Kidney tubule cell (primary cell): ENCODE measurements at regions not wholly inside any gene's neighbourhood (a gene's known extent, or its start where the extent isn't known, plus 50 kb on each side); places are given as distances from the start of the nearest gene placed in this dataset.
A peak's percentile ranks its signal among the peaks of the same experiment; 100 is the strongest.
"Not testable (repeated sequence)": the region's sequence is repeated elsewhere in the genome, so short reads cannot be mapped to it uniquely, and the experiment has no call there.

Source experiments
- DNase-seq: peaks from one replicate; pipeline ENCODE4 v3.0.0-alpha.2; 2018; ENCODE audit warnings: low spot score

DNA sequence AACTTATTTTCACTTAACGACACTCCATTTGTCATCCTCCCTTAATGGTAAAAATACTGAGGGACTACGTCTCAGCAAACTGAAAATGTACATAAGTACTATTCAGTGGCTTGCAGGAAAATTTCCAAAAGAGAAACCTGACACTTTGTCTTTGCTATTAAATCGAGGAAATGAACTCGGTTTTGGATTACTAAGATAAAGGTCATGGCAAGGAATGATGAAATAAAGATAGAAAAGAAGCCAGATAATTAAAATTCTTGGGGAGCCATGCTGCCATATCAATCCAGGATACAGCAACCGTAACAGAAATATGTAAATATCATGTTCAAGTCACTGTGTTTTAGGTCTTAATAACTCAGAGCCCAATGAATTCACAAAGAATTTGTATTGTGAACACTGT lies 647.8 kb downstream of the CDH9 start:
- DNase-seq, result no peak

DNA sequence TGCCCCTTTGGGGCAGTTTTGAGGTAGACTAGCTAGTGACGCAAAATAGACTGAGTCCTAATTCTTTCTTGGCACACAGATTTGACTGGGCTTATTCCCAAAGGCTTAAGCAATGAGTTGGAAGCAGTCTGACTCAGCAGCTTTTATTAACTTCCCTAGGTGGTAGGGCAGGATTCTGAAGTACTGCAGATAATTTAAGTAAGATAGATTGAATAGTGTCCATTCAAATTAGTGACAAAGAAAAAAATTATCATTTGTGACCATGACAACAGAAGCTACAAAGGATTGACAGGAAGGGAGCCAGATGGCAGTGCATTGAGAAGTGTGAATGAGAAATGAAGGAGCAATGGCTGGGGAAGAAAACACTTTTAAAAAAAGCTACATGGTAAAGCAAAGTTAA lies 649.4 kb downstream of the CDH9 start:
- no peak for DNase-seq

DNA sequence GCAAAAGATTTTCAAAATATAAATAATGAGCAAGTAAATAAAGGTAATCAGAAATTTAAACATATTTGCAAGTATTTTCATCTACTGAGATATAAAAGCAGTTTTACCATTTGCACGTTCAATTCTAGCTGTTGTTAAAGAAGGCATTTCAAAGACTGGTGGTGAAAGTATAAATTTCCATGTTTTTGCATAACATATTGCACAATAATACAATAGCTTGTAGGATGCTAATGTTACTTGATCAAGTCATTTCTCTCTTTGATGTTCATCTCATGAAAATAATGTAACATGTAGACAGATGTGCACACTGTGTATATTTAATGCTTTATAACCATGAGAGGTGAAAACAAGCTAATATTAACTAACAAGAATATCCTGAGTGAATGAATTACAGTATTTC lies 651.9 kb downstream of the CDH9 start:
- no peak for DNase-seq

DNA sequence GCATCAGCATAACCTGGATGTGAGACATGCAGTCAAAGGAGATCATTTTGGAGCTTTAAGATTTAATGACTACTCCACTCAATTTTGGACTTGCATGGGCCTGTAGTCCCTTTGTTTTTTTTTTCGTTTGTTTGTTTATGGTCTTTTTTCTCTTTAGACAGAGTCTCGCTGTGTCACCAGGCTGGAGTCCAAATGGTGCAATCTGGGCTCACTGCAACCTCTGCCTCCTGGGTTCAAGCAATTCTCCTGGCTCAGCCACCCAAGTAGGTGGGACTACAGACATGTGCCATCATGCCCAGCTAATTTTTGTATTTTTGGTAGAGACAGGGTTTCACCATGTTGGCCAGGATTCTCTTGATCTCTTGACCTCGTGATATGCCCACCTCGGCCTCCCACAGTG lies 673.8 kb downstream of the CDH9 start:
- DNase-seq, result not testable (repeated sequence)

DNA sequence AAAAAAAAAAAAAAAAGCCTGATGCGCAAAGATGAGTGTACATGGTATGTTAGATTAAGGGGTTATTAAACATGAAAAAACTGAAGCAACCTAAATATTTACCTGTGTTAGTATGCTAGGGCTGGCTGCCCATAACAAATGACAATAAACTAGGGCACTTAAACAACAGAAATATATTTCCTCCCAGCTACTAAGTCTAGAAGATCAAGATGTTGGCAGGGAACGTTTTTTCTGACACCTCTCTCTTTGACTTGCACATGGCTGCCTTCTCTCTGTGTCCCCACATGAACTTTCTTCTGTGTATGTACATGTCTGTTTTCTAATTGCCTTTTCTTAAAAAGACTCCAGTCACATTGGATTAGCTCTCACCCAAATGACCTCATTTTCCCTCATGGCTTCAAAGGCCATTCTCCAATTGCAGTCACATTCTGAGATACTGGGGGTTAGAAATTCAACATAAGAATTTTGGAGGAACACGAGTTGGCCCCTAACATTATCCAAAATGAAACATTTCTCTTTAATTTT lies 694.5 kb downstream of the CDH9 start:
- no peak for DNase-seq

DNA sequence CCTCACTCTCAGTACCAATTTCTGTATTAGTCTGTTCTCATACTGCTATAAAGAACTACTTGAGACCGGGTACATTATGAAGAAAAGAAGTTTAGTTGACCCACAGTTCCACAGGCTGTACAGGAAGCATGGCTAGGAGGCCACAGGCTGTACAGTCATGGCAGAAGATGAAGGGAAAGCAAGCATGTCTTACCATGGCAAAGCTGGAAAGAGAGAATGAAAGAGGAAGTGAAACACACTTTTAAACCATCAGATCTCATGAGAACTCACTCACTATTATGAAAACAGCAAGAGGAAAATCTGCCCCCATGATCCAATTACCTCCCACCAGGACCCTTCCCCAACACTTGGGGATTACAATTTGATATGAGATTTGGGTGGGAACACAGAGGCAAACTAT lies 698.8 kb downstream of the CDH9 start:
- no peak for DNase-seq

DNA sequence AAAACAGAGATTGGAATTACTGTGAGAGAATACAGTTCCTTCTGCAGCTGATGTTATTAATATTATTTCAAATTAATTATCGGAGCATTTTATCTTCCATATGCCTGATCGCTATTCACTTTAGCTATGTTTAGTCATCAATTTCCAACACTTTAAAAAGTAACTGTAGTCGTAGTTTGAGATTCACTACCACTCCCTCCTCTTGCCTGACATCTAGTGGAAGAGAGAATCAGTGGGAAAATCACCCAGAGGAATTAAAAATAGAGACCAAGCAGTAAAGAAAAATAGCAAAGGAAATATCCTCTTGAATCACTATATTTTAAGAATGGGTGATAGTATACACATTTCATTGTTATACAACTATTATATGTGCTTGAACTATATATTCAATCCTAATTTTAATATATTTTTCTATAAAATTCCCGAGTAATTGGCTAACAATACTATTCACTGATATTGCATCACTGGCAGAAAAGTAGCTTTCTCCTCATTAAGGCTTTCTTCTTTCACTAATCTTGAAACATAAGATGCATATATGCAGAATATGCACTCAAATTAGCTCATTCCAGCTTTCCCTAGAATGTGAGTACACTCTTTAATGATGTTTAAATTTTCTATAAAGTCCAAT lies 708.7 kb downstream of the CDH9 start:
- DNase-seq, result peak; percentile 3

DNA sequence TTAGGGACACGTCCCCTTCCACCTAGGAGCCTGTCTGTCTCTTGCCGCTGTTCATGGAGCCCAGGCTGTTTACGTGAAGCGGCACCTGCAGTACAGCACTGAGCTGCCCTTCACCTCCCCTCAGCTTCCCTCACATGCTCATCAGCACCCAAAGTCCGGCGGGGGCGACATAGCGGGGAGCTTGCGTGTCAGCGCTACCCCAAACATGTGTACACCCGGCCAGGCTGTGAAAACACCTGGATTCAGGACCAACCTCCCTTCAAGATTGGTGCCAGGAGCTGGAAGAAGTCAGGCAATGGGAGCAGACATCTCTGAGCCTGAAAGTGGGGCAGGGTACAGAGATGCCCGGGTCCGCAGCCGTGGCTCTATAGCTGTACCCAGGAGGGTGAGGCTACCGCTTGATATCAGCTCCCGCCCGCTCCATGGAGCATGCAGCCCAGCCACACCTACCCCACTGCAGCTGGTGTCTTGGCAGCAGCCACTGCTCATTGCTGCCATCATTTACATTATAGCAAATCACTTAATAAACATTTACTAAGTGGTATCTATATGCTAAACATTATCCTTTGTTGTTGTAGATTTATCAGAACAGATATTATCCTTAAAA lies 712.1 kb downstream of the CDH9 start:
- DNase-seq, result no peak

DNA sequence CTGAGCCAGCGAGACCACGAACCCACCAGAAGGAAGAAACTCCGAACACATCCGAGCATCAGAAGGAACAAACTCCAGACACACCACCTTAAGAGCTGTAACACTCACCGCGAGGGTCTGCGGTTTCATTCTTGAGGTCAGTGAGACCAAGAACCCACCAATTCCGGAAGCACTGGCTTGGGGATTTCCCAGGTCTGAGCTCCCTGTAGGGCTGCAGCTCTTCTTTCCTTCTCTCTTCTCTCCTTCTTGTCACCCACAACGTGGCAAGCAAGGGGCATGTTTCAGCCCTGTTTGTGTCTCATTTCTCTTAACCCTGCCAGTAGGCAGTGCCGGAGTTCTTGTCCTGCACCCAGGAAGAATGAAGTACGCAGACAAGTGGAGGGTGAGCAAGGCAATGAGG lies 713.0 kb downstream of the CDH9 start:
- not testable (repeated sequence) for DNase-seq

DNA sequence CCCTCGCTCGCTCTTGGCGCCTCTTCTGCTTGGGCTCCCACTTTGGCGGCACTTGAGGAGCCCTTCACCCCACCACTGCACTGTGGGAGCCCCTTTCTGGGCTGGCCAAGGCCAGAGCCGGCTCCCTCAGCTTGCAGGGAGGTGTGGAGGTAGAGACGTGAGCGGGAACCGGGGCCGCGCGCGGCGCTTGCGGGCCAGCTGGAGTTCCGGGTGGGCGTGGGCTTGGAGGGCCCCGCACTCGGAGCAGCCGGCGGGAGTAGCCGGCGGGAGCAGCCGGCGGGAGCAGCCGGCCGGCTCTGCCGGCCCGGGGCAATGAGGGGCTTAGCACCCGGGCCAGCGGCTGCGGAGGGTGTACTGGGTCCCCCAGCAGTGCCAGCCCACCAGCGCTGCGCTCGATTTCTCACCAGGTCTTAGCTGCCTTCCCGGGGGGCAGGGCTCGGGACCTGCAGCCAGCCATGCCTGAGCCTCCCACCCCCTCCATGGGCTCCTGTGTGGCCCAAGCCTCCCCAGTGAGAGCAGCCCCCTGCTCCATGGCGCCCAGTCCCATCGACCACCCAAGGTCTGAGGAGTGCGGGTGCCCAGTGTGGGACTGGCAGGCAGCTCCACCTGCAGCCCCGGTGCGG lies 714.0 kb downstream of the CDH9 start:
- not testable (repeated sequence) for DNase-seq

DNA sequence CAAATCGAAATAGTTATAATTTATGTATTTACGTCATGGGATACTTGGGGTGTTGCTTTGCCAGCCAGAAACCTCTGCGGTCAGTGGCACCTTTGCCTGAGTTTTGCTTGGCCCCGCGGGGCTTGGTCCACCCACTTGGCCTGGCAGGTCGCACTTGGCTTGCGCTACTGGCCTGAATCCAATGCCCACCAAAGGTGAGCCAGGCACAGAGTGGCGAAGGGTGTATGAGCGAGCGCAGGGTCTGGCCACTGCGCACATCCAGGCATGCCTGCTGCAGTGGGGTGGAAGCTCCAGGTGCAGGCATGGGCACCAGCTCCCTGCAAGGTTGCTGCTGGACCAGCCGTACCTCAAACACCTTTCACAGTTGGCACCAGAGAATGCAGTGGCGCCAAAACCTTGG lies 714.6 kb downstream of the CDH9 start:
- no peak for DNase-seq

DNA sequence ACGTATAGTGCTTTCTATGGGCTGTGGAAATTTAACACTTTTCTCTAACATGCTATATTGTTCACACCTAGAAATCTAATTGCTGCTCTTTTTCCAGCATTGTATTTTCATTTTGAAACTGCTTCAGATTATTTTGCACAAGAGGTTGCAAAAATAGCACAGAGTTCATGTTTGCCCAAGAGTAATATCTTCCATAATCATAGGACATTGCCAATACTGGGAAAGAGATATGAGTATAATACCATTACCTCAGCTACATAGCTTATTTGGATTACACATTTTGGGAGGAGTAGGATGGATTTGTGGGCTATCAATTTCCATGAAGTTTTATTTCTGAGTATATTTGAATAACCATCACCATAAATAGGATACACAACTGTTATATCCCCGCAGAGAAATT lies 717.1 kb downstream of the CDH9 start:
- DNase-seq, result no peak

DNA sequence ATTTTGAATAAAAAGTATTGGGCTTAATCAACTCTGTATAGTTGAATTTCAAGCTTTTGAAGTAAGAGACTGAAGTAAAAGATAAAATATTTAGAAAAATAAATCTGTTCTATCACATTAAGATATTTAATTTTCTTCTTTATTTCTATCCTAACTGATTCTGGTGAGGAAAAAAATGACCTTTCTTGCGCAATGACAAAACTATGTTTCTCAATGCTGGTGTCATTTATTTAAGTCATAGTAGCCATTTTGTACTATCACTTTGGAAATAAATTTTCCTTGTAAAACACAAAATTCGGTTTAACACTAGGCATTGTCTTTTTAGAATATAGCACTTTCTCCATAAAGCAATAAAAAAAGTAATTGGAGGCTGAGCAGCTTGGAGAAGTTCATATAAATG lies 728.0 kb downstream of the CDH9 start:
- DNase-seq, result no peak

DNA sequence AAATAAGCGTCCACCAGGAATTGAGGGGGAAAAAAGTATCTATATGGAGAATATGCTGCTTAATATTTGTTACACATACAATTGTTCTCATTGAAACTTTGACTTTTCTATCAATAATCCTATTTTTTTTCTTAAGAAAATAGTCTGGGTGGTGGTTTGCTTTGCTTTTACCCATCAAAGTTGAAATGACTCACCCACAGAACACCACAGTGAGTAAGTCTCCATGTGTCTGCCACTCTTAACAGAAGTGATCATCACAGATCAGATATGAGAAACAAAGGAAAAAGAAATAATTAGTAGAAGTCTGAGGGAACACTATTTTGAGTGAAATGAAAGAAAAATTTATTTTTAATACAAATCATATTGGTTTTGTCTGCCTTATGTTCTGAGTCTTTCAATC lies 742.8 kb downstream of the CDH9 start:
- no peak for DNase-seq

DNA sequence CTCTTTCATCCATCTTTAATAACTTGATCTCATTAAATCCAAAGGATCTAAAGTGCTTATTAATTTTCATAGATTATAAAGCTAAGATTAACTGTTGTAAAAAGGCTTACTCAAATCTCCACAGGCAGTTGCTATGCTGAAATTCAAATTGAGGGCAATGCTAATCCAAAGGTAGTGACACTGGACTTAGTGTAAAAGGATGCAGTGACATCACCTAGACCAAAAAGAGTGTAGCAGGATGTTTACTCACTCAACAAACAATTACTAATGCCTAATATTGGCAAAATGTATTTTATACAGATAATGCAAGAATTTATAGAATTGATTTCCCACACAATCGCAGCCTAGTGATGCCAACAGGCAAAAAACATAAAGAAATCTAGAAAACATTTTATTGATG lies 756.2 kb downstream of the CDH9 start:
- DNase-seq, result no peak

DNA sequence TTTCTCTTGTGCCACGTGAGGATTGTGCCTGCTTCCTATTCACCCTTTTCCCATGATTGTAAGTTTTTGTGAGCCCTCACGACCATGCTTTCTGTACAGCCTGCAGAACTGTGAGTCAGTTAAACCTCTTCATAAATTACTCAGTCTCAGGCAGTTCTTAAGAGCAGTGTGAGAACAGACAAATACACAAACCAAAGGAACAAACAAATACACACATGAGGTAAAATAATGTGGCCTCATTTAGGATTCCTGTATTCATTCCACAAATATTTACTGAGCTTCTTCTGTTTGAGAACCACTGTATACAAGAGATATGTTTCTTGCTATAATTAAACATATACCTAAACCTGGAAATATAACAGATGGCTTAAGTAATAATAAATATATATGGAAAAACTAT lies 760.3 kb downstream of the CDH9 start:
- no peak for DNase-seq

DNA sequence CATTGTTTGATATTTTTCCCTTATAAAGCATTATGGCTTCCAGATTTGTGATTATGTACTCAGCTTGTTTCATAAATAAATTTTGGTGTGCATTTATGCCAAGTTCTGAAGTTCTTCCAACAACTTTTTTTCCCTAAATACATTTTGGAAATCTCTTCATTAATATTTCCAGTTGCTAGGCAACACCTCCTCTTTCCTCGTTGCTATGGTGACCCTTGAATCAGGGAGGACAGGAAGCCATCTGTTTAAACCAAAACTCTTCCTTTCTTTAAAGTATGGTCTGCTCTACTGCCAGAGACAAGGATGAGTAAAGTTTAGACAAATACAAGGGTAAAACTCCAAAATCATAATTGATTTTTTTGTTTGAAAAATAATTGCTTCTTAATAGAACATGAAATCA lies 779.3 kb downstream of the CDH9 start:
- no peak for DNase-seq

DNA sequence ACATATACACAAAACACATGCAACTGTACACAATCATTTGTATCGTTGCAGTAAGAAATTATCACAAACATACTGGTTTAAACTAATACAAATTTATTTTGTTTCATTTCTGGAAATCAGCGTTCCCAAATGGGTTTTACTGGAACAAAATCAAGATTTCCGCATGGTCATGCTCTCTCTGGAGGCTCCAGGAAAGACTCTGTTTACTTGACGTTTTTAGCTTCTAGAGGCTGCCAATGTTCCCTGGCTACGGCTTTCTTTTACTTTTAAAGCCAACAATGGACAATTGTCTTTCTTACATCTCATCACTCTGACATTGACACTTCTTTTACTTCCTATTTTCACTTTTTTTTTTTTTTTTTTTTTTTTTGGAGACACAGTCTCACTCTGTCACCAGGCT lies 793.1 kb downstream of the CDH9 start:
- DNase-seq, result no peak

DNA sequence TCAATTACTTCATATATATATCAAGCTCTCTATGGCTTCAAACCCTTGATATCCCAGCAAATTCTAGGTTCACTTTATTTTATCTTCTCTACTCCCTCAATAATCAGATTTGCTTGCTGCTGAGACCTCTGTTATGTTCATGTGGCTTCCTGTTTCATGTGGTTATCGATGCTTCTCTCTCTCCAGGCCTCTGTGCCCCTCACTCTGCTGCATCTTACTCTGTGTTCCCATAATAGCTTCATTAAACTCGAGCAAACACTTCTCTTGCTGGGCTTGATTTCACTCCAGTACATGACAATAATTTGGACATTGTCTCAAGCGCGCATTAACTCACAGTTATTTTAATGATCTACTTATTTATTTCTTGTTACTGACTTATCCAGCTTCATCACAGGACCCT lies 798.8 kb downstream of the CDH9 start:
- no peak for DNase-seq

DNA sequence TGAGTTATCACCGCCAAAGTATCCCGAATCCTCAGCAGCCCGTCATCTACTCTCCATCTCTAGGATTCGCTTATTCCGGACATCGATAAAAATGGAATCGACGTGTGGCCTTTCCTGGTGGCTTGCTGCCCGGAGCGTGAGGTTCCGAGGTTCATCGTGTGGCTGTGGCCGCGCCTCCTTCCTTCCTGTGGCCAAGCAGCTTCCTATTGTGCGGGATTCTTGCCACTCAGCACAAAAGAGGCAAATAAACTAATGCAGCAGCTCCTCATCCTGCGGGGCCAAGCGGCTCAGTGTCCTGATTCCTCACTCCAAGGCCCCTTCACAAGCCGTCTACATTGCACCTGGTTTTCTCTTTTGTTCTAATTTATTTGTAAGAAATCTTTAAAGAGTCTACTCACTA lies 800.9 kb downstream of the CDH9 start:
- DNase-seq, result no peak

DNA sequence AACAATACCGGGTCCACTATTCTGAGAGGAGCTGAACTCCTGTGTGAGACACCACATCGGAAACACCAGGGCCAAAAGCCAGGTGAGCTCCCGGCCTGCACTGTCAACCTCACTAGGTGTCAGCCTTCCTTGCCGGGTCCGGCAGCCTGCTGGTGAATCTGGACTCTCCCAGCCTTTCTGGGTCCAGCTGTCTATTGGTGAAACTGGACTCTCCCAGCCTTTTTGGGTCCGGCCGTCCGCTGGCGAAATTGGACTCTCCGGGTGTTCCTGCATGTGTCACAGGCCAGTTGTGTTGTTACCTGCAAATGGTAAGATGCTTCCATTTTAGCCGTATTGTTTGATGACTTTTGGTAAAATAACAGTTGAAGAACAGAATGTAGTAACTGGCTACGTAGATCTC lies 801.5 kb downstream of the CDH9 start:
- no peak for DNase-seq

DNA sequence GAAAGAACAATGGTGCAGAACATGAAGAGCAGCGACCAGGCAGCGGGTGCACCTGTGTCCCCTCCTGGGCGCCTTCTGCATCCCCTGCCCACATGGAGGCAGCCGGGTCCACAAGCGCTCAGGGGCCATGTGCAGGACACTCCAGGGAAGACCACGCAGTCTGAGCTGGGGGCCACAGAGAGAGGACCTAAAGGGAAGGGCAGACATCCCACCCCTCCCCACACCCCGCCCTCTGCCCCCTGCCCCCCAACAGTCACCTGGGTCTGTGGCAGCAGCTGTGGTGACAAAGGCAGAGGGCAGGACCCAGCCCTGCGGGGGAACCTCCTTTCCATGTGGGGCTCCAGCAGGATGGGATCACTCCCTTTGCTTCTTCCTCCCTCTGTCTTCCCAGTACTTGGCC lies 805.7 kb downstream of the CDH9 start:
- no peak for DNase-seq

DNA sequence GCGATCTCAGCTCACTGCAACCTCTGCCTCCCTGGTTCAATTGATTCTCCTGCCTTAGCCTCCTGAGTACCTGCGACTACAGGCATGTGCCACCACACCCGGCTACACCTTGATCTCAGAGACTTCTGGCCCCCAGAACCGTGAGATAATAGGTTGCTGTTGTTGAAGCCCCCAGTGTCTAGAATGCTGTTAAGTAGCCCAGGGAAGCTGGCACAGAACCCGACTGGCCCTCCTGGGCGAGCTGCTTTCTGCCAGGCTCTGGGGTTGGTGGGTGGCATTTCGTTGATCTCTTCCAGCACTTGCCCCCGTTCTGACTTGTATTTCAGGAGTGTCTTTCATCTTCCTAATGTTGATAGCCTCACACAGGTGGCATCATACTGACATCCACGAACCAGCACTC lies 807.1 kb downstream of the CDH9 start:
- DNase-seq, result no peak

DNA sequence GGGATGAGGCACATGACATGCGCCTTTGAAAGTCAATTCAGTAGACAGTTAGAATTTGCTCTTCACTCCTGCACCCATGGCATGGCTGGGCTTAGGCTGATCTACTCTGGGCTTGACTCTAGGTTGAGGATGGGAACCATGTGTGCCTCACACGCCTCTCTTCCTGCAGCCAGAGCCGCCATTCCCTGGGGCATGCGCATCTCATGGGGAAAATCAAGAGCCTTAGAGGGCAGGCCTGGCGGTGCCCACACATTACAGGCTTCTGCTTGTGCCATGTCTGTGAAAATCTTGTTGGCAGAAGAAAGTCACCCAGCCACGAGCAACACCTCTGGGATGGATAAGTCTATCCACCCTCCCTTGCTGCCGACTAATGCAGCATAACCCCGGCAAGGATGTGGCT lies 808.5 kb downstream of the CDH9 start:
- DNase-seq, result no peak
